NB4 (cell line): ENCODE measurements at regions not wholly inside any gene's neighbourhood (a gene's known extent, or its start where the extent isn't known, plus 50 kb on each side); places are given as distances from the start of the nearest gene placed in this dataset.

Experiments
- DNase-seq: peaks from one replicate; pipeline ENCODE4 v3.0.0; 2010; ENCODE audit warnings: low read depth
- H3K4me3 ChIP-seq: one replicate; pipeline ENCODE4 v1.5.1; 2011; ENCODE audit warnings: mild to moderate bottlenecking, low read depth, low read length, moderate library complexity
- MYC ChIP-seq: IDR thresholded peaks from 2 replicates; pipeline ENCODE4 v1.6.1; 2011; ENCODE audit warnings: low read depth, low read length
- POLR2A ChIP-seq: IDR thresholded peaks from 2 replicates; pipeline ENCODE4 v1.6.1; 2011; ENCODE audit warnings: mild to moderate bottlenecking; ENCODE audit not compliant: insufficient read length; ENCODE audit errors: extremely low read depth
- TF ChIP-seq, protein P1 (sequence below): IDR thresholded peaks from 2 replicates; pipeline ENCODE4 v1.6.1; 2011; ENCODE audit warnings: low read depth, low read length
- TF ChIP-seq, protein P2 (sequence below): IDR thresholded peaks from one replicate; pipeline ENCODE4 v1.5.1; 2012; ENCODE audit warnings: low read depth, low read length

DNA sequence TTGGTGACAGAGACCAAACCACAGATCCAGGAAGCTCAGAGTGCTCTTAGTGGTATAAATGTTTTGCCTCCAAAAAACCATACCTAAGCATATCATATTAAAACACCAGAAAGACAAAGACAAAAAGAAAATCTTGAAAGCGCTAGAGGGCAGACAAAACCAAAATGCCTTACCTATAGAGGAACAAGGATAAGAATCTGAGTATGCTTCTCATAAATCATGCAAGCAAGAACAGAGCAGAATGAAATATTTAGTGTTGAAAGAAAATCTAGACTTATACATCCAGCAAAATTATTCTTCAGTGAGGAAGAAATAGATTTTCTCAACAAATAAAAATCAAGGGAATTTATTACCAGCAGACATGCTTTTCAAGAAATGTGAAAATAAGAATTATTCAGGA is 941.0 kb upstream of the INTU start:
- DNase-seq, result no peak
- TF ChIP-seq POLR2A (no peak), MYC (no peak)
- TF ChIP-seq, protein P1, sequence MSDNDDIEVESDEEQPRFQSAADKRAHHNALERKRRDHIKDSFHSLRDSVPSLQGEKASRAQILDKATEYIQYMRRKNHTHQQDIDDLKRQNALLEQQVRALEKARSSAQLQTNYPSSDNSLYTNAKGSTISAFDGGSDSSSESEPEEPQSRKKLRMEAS, result no peak
- TF ChIP-seq, protein P2, sequence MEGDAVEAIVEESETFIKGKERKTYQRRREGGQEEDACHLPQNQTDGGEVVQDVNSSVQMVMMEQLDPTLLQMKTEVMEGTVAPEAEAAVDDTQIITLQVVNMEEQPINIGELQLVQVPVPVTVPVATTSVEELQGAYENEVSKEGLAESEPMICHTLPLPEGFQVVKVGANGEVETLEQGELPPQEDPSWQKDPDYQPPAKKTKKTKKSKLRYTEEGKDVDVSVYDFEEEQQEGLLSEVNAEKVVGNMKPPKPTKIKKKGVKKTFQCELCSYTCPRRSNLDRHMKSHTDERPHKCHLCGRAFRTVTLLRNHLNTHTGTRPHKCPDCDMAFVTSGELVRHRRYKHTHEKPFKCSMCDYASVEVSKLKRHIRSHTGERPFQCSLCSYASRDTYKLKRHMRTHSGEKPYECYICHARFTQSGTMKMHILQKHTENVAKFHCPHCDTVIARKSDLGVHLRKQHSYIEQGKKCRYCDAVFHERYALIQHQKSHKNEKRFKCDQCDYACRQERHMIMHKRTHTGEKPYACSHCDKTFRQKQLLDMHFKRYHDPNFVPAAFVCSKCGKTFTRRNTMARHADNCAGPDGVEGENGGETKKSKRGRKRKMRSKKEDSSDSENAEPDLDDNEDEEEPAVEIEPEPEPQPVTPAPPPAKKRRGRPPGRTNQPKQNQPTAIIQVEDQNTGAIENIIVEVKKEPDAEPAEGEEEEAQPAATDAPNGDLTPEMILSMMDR, result no peak

GRCh38 chr4:126697748-126698147 is 935.0 kb upstream of the INTU start:
- DNase-seq, result no peak
- TF ChIP-seq POLR2A (no peak), MYC (no peak)
- TF ChIP-seq, protein P2, result no peak
- TF ChIP-seq, protein P1, result no peak
- H3K4me3 ChIP-seq, result no peak overlapping the region

More for the DNA sequence above, 941.0 kb upstream of the INTU start:
- no peak overlapping the region for H3K4me3 ChIP-seq

DNA sequence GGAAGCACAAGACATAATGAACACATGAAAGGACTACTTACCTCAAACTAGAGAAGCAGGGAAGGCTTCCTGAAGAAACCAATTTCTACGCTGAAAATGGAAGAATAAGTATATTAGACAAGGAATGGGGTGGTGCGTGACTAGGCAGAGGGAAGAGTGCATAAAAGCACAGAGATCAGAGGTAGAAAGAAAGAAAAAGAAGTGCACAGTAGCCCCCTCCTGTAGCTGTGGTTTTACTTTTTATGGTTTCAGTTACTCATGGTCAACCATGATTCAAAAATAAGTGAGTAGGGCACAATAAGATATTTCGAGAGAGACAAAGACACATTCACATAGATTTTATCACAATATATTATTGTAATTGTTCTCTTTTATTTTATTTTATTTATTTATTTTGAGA is 934.5 kb upstream of the INTU start:
- DNase-seq, result no peak
- no peak for TF ChIP-seq MYC
- no peak for TF ChIP-seq POLR2A
- TF ChIP-seq, protein P2, result no peak
- TF ChIP-seq, protein P1, result no peak
- no peak overlapping the region for H3K4me3 ChIP-seq

DNA sequence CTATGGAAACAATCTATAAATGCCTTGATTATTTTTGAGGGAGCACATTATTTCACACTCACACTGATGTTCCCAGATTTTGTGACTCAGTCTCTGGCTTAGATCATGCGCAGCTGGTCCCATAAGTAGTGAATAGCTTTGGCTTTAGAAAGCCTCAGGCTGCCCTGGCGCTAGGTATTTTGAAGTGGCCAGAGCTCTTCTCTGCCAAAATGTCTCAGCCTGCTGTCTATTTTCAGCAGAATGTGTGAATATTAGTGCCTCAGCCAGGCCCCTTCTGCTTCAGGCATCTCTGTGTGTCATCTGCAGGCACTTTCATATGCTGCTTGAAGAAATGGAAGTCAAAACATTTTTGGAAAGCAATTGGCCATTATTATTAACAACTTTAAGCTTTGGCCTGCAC is 931.0 kb upstream of the INTU start:
- DNase-seq, result no peak
- no peak overlapping the region for H3K4me3 ChIP-seq
- TF ChIP-seq, protein P1, result no peak
- no peak for TF ChIP-seq POLR2A
- TF ChIP-seq MYC, result no peak
- TF ChIP-seq, protein P2, result no peak

- H3K4me3 ChIP-seq, result no peak overlapping the region
- DNase-seq, result no peak
- TF ChIP-seq, protein P1, result no peak
- TF ChIP-seq, protein P2, result no peak
- no peak for TF ChIP-seq POLR2A
- no peak for TF ChIP-seq MYC
Measured at GRCh38 chr4:126702747-126703146, 930.0 kb upstream of the INTU start.

DNA sequence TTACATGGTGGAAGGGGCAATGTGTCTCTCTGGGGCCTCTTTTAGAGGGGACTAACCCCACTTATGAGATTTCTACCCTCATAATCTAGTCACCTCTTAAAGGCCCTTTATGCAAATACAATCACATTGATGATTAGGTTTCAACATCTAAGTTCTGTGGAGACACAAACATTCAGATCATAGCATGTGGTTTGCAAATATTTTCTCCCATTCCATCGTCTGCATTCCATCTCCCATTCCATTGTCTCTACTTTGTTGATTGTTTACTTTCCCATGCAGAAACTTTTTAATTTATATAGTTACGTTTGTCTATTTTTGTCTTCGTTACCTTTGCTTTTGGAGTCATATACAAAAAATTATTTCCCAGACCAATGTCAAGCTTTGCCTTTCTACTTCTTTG is 927.5 kb upstream of the INTU start:
- H3K4me3 ChIP-seq, result no peak overlapping the region
- DNase-seq, result no peak
- TF ChIP-seq MYC, result no peak
- TF ChIP-seq, protein P2, result no peak
- TF ChIP-seq, protein P1, result no peak
- TF ChIP-seq POLR2A, result no peak
